HG02870 (cell line): ENCODE measurements at regions not wholly inside any gene's neighbourhood (a gene's known extent, or its start where the extent isn't known, plus 50 kb on each side); places are given as distances from the start of the nearest gene placed in this dataset.
"Not testable (repeated sequence)": the region's sequence is repeated elsewhere in the genome, so short reads cannot be mapped to it uniquely, and the experiment has no call there.

Source experiments
- ATAC-seq: cut with Tn5 transposase; IDR thresholded peaks from one replicate; pipeline ENCODE4 v1.9.1; 2021; ENCODE audit warnings: mild to moderate bottlenecking, moderate library complexity; ENCODE audit not compliant: unreplicated experiment

- ATAC-seq = no peak
Measured at GRCh38 chr13:80180740-80181355, 160.1 kb downstream of the SPRY2 start.

GRCh38 chr13:80177327-80177726, 163.6 kb downstream of the SPRY2 start:
- no peak for ATAC-seq

- ATAC-seq = no peak
Measured at GRCh38 chr13:80173224-80173623, 167.7 kb downstream of the SPRY2 start.

- no peak for ATAC-seq
Measured at GRCh38 chr13:80171096-80171495, 169.8 kb downstream of the SPRY2 start.

GRCh38 chr13:80168089-80168850, 172.7 kb downstream of the SPRY2 start:
- no peak for ATAC-seq

GRCh38 chr13:80166352-80166751, 174.6 kb downstream of the SPRY2 start:
- ATAC-seq = no peak

- ATAC-seq = no peak
Measured at GRCh38 chr13:80164462-80164861, 176.5 kb downstream of the SPRY2 start.

GRCh38 chr13:80161896-80162295, 179.0 kb downstream of the SPRY2 start:
- no peak for ATAC-seq

GRCh38 chr13:80161219-80161618, 179.7 kb downstream of the SPRY2 start:
- peak; percentile 59 for ATAC-seq

GRCh38 chr13:80160110-80160509, 180.8 kb downstream of the SPRY2 start:
- no peak for ATAC-seq

GRCh38 chr13:80157261-80157932, 183.5 kb downstream of the SPRY2 start:
- ATAC-seq = no peak

- not testable (repeated sequence) for ATAC-seq
Measured at GRCh38 chr13:80152142-80152541, 188.8 kb downstream of the SPRY2 start.

GRCh38 chr13:80151016-80151415, 189.9 kb downstream of the SPRY2 start:
- no peak for ATAC-seq

- no peak for ATAC-seq
Measured at GRCh38 chr13:80149736-80150135, 191.2 kb downstream of the SPRY2 start.

- ATAC-seq = no peak
Measured at GRCh38 chr13:80145171-80145690, 195.7 kb downstream of the SPRY2 start.

- no peak for ATAC-seq
Measured at GRCh38 chr13:80144493-80144892, 196.4 kb downstream of the SPRY2 start.

- no peak for ATAC-seq
Measured at GRCh38 chr13:80141123-80141849, 199.6 kb downstream of the SPRY2 start.

GRCh38 chr13:80140685-80141084, 200.2 kb downstream of the SPRY2 start:
- ATAC-seq = no peak

GRCh38 chr13:80139196-80139595, 201.7 kb downstream of the SPRY2 start:
- no peak for ATAC-seq

- no peak for ATAC-seq
Measured at GRCh38 chr13:80137994-80138393, 202.9 kb downstream of the SPRY2 start.

GRCh38 chr13:80134346-80134745, 206.6 kb downstream of the SPRY2 start:
- no peak for ATAC-seq
